Fibroblast of lung (primary cell): ENCODE measurements at regions not wholly inside any gene's neighbourhood (a gene's known extent, or its start where the extent isn't known, plus 50 kb on each side); places are given as distances from the start of the nearest gene placed in this dataset.

ENCODE experiments used
- EZH2 ChIP-seq: IDR thresholded peaks from 2 replicates; pipeline ENCODE4 v1.5.1; 2012; ENCODE audit warnings: low read length, control low read depth, mild to moderate bottlenecking; ENCODE audit errors: missing control alignments
- TF ChIP-seq, protein P1 (sequence below), 2 donors: IDR thresholded peaks in 1 of 2; conservative IDR thresholded peaks in 1 of 2; 1 replicate in 1 of 2; 2 replicates in 1 of 2; pipeline ENCODE4 v1.5.1; 2011 to 2012; ENCODE audit warnings: low read length in 2 of 2, control low read depth in 1 of 2, inconsistent platforms in 1 of 2, low read depth in 1 of 2, mild to moderate bottlenecking in 1 of 2

- TF ChIP-seq, protein P1, sequence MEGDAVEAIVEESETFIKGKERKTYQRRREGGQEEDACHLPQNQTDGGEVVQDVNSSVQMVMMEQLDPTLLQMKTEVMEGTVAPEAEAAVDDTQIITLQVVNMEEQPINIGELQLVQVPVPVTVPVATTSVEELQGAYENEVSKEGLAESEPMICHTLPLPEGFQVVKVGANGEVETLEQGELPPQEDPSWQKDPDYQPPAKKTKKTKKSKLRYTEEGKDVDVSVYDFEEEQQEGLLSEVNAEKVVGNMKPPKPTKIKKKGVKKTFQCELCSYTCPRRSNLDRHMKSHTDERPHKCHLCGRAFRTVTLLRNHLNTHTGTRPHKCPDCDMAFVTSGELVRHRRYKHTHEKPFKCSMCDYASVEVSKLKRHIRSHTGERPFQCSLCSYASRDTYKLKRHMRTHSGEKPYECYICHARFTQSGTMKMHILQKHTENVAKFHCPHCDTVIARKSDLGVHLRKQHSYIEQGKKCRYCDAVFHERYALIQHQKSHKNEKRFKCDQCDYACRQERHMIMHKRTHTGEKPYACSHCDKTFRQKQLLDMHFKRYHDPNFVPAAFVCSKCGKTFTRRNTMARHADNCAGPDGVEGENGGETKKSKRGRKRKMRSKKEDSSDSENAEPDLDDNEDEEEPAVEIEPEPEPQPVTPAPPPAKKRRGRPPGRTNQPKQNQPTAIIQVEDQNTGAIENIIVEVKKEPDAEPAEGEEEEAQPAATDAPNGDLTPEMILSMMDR (conservative IDR thresholded peaks at IDR 0.05 in 1 of 2, IDR thresholded peaks at IDR 0.05 in 1 of 2; ENCODE audit: low read depth in 1 of 2, low read length in 2 of 2): no peak
- no peak for TF ChIP-seq EZH2
Observed at GRCh38 chr11:109597336-109597735, 175.3 kb downstream of the C11orf87 start.
